ENCODE measurements at regions not wholly inside any gene's neighbourhood (a gene's known extent, or its start where the extent isn't known, plus 50 kb on each side); places are given as distances from the start of the nearest gene placed in this dataset.

- TF ChIP-seq RNF2 (IDR thresholded peaks at IDR 0.05; ENCODE audit: borderline replicate concordance, low read depth) (no peak), POLR2A (IDR thresholded peaks at IDR 0.05; ENCODE audit: low read length) (no peak), CEBPB (IDR thresholded peaks at IDR 0.05) (no peak), ZNF302 (CRISPR knock-in tag; IDR thresholded peaks at IDR 0.05) (no peak), ZSCAN20 (CRISPR knock-in tag; IDR thresholded peaks at IDR 0.05) (no peak), CTCF (IDR thresholded peaks at IDR 0.05) (no peak)
Measured at GRCh38 chr13:89372193-89372592, 1701.0 kb downstream of the SLITRK5 start.
